ENCODE measurements at regions not wholly inside any gene's neighbourhood (a gene's known extent, or its start where the extent isn't known, plus 50 kb on each side); places are given as distances from the start of the nearest gene placed in this dataset.

- no peak for ATAC-seq
- Histone ChIP-seq H3K4me2 (ENCODE audit: low read length) (peak overlapping the region; percentile 72), H3F3A (ENCODE audit: low read length, unreplicated experiment) (peaks cover 31% of the 10 kb centered on the region), H3K4me3 (ENCODE audit: low read length) (peak overlapping the region; percentile 62), H3K9me3 (ENCODE audit: low read length) (no peaks in the 10 kb centered on the region), H3K79me2 (ENCODE audit: low read length) (peaks cover 71% of the 10 kb centered on the region), H3K9ac (ENCODE audit: low read length) (peak overlapping the region; percentile 68), H2AFZ (ENCODE audit: low read length) (no peak overlapping the region), H3K27ac (ENCODE audit: low read length) (peak overlapping the region; percentile 80), H4K20me1 (ENCODE audit: low read length) (no peaks in the 10 kb centered on the region), H3K9me2 (replicated peaks; ENCODE audit: low read length) (no peaks in the 10 kb centered on the region), H3K27me3 (ENCODE audit: low read length) (no peaks in the 10 kb centered on the region), H3K36me3 (ENCODE audit: low read depth, low read length) (peaks cover 12% of the 10 kb centered on the region), H3K4me1 (ENCODE audit: insufficient read depth, low read length) (peaks cover 78% of the 10 kb centered on the region)
- TF ChIP-seq CTCF (conservative IDR thresholded peaks at IDR 0.05; ENCODE audit: low read depth, low read length) = no peak
- TF ChIP-seq EZH2phosphoT487 (IDR thresholded peaks at IDR 0.05; ENCODE audit: borderline replicate concordance, low read length) = no peak
- TF ChIP-seq EZH2 (IDR thresholded peaks at IDR 0.05; ENCODE audit: low read length, unreplicated experiment) = no peak
- ChIA-PET CTCF (interaction anchor here (0.6 kb wide), 1 partner anchor 34 kb away, joined by 3 read pairs; no protein-coding TSS in a partner anchor), POLR2A (ENCODE audit: unreplicated experiment) (interaction anchor here (0.5 to 1.0 kb wide), 4 partner anchors 27 to 135 kb away, joined by 3 to 25 read pairs (median 8); no protein-coding TSS in a partner anchor)
- intact Hi-C loops (cut with micrococcal nuclease) = loop anchor here (5.0 kb wide), 1 partner anchor 249 kb away; no protein-coding TSS in a partner anchor
- DNase-seq = no peak
- no TSS peak for BruUV-seq (replicated peaks)
These were observed 139.4 kb downstream of the DKK1 start for GRCh38 chr10:52453501-52453900.

- H3K79me2 ChIP-seq (ENCODE audit: low read length) = peaks cover 63% of the 10 kb centered on the region
- H3K9me3 ChIP-seq (ENCODE audit: low read length) = no peaks in the 10 kb centered on the region
- no TSS peak for BruUV-seq (replicated peaks)
- H3K36me3 ChIP-seq (ENCODE audit: low read depth, low read length) = peaks cover 7% of the 10 kb centered on the region
- no peaks in the 10 kb centered on the region for H3K27me3 ChIP-seq (ENCODE audit: low read length)
- H3K4me2 ChIP-seq (ENCODE audit: low read length) = peak overlapping the region; percentile 72
- DNase-seq (no peak), ATAC-seq (no peak)
- H3K9me2 ChIP-seq (replicated peaks; ENCODE audit: low read length) = no peaks in the 10 kb centered on the region
- ChIA-PET POLR2A (ENCODE audit: unreplicated experiment) (no interaction called here), CTCF (no interaction called here)
- H3K9ac ChIP-seq (ENCODE audit: low read length) = peak overlapping the region; percentile 68
- no peaks in the 10 kb centered on the region for H4K20me1 ChIP-seq (ENCODE audit: low read length)
- no peak for TF ChIP-seq EZH2phosphoT487 (IDR thresholded peaks at IDR 0.05; ENCODE audit: borderline replicate concordance, low read length)
- TF ChIP-seq CTCF (conservative IDR thresholded peaks at IDR 0.05; ENCODE audit: low read depth, low read length) = no peak
- no peak for TF ChIP-seq EZH2 (IDR thresholded peaks at IDR 0.05; ENCODE audit: low read length, unreplicated experiment)
- peak overlapping the region; percentile 80 for H3K27ac ChIP-seq (ENCODE audit: low read length)
- peaks cover 79% of the 10 kb centered on the region for H3K4me1 ChIP-seq (ENCODE audit: insufficient read depth, low read length)
- H3F3A ChIP-seq (ENCODE audit: low read length, unreplicated experiment) = peaks cover 39% of the 10 kb centered on the region
- intact Hi-C loops (cut with micrococcal nuclease) = loop anchor here (5.0 kb wide), 1 partner anchor 248 kb away; no protein-coding TSS in a partner anchor
- peak overlapping the region; percentile 21 for H2AFZ ChIP-seq (ENCODE audit: low read length)
- H3K4me3 ChIP-seq (ENCODE audit: low read length) = peak overlapping the region; percentile 62
These were observed 140.4 kb downstream of the DKK1 start for GRCh38 chr10:52454491-52454890.

GRCh38 chr10:52455098-52455497 is 141.0 kb downstream of the DKK1 start:
- ATAC-seq (peak; percentile 52), DNase-seq (peak; percentile 98)
- peak overlapping the region; percentile 72 for H3K4me2 ChIP-seq (ENCODE audit: low read length)
- H3K79me2 ChIP-seq (ENCODE audit: low read length) = peaks cover 57% of the 10 kb centered on the region
- H3K36me3 ChIP-seq (ENCODE audit: low read depth, low read length) = 0 out of 2 replicates have a peak, but pooled peaks cover 3% of the 10 kb centered on the region
- peak overlapping the region; percentile 21 for H2AFZ ChIP-seq (ENCODE audit: low read length)
- intact Hi-C loops (cut with micrococcal nuclease) = no loop called here
- POLR2A ChIA-PET (ENCODE audit: unreplicated experiment) = interaction anchor here (0.5 kb wide), 1 partner anchor 136 kb away, joined by 5 read pairs; no protein-coding TSS in a partner anchor
- no peaks in the 10 kb centered on the region for H3K9me2 ChIP-seq (replicated peaks; ENCODE audit: low read length)
- TF ChIP-seq CTCF (conservative IDR thresholded peaks at IDR 0.05; ENCODE audit: low read depth, low read length) (no peak), EZH2phosphoT487 (IDR thresholded peaks at IDR 0.05; ENCODE audit: borderline replicate concordance, low read length) (no peak), EZH2 (IDR thresholded peaks at IDR 0.05; ENCODE audit: low read length, unreplicated experiment) (no peak)
- peaks cover 39% of the 10 kb centered on the region for H3F3A ChIP-seq (ENCODE audit: low read length, unreplicated experiment)
- H3K27me3 ChIP-seq (ENCODE audit: low read length) = no peaks in the 10 kb centered on the region
- peaks cover 75% of the 10 kb centered on the region for H3K4me1 ChIP-seq (ENCODE audit: insufficient read depth, low read length)
- peak overlapping the region; percentile 68 for H3K9ac ChIP-seq (ENCODE audit: low read length)
- no TSS peak for BruUV-seq (replicated peaks)
- CTCF ChIA-PET = interaction anchor here (0.9 kb wide), 1 partner anchor 112 kb away, joined by 5 read pairs; no protein-coding TSS in a partner anchor
- H3K9me3 ChIP-seq (ENCODE audit: low read length) = no peaks in the 10 kb centered on the region
- no peaks in the 10 kb centered on the region for H4K20me1 ChIP-seq (ENCODE audit: low read length)
- peak overlapping the region; percentile 80 for H3K27ac ChIP-seq (ENCODE audit: low read length)
- H3K4me3 ChIP-seq (ENCODE audit: low read length) = peak overlapping the region; percentile 62
